ENCODE measurements at regions not wholly inside any gene's neighbourhood (a gene's known extent, or its start where the extent isn't known, plus 50 kb on each side); places are given as distances from the start of the nearest gene placed in this dataset.
A peak's percentile ranks its signal among the peaks of the same experiment; 100 is the strongest.

DNA sequence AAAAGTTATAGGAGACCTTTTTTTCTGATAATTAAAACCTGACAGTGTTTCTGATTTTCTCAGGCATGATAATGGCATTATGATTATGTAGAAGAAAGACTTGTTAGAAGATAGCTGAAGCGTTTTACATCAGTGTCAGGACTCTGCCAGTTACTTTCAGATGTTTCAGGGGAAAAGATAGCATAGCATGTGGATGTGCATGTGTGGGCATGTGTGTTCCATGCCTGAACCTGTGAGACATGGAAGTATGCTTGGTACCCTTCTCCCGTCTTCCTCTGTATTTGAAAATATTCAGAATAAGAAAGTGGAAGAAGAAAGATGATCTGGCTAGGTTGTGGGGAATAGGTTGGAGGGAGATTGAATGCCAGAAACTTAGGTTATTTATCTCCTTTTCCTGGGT lies 113.1 kb upstream of the PCAT7 start:
- DNase-seq (ENCODE audit: low read depth), result no peak
- H3K27ac Mint-ChIP-seq (ENCODE audit: unreplicated experiment), result no peak overlapping the region
- H3K4me2 ChIP-seq (ENCODE audit: low read length), result no peak overlapping the region

DNA sequence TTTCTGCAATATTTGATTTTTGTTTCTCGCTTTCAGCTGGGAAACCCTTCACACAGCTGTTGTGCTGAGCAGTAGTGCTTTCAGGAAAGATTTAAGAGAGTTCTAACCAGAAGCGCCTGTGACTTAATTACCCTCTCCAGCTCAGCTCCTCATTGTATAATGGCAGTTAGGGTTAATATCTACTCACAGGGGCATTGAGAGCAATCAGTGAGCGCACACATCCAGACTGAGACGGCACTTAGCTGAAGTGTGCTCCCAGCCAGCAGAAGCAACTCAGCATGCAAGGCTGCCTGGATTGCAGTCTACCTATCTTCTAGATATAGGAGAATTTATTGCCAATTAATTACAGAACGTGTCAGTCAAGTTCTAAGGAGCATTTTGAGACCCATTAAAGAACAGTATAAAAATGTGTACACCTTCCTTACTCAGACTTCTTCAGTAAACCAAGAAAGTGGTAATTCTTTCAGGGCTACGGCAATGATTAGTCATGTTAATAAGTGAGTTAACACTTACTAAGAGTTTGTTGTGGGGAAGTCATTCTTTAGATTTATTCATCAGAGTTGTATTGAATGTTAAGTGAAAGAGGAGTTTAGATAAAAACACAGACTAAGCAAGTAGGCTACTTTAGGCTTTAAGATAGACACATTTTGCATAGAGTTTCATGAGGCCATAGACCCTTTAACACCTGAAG lies 111.7 kb upstream of the PCAT7 start:
- H3K36me3 ChIP-seq (ENCODE audit: insufficient read depth, low read length), result peaks cover 5% of the 10 kb centered on the region
- H3K9ac ChIP-seq (ENCODE audit: low read length), result no peak overlapping the region
- Mint-ChIP-seq H3K27ac (ENCODE audit: unreplicated experiment) (peak overlapping the region; percentile 22), H3K4me1 (ENCODE audit: low read depth, unreplicated experiment) (peaks cover 28% of the 10 kb centered on the region), H3K36me3 (ENCODE audit: low read depth, unreplicated experiment) (peaks cover 14% of the 10 kb centered on the region), H3K27me3 (ENCODE audit: low read depth, unreplicated experiment) (no peaks in the 10 kb centered on the region), H3K4me3 (ENCODE audit: unreplicated experiment) (no peak overlapping the region), H3K9me3 (ENCODE audit: unreplicated experiment) (no peaks in the 10 kb centered on the region)
- no peak overlapping the region for H3K4me3 ChIP-seq (ENCODE audit: insufficient read depth, low read depth, low read length)
- no peak overlapping the region for H3K27ac ChIP-seq (ENCODE audit: low read depth, low read length)
- no peaks in the 10 kb centered on the region for H3K79me2 ChIP-seq (ENCODE audit: insufficient read depth, low read length)
- H3K4me1 ChIP-seq (ENCODE audit: insufficient read depth, low read length), result no peaks in the 10 kb centered on the region
- no peak overlapping the region for H3K4me2 ChIP-seq (ENCODE audit: low read length)
- no peaks in the 10 kb centered on the region for H3K27me3 ChIP-seq (ENCODE audit: insufficient read depth, low read length)
- H3K9me3 ChIP-seq (ENCODE audit: insufficient read depth, low read depth, low read length), result no peaks in the 10 kb centered on the region
- no peak for FAIRE-seq
- peaks cover 6% of the 10 kb centered on the region for H4K20me1 ChIP-seq (ENCODE audit: insufficient read depth, low read length)
- no peak for TF ChIP-seq EZH2 (IDR thresholded peaks at IDR 0.05; ENCODE audit: insufficient read depth, low read length)
- TF ChIP-seq, protein P1, sequence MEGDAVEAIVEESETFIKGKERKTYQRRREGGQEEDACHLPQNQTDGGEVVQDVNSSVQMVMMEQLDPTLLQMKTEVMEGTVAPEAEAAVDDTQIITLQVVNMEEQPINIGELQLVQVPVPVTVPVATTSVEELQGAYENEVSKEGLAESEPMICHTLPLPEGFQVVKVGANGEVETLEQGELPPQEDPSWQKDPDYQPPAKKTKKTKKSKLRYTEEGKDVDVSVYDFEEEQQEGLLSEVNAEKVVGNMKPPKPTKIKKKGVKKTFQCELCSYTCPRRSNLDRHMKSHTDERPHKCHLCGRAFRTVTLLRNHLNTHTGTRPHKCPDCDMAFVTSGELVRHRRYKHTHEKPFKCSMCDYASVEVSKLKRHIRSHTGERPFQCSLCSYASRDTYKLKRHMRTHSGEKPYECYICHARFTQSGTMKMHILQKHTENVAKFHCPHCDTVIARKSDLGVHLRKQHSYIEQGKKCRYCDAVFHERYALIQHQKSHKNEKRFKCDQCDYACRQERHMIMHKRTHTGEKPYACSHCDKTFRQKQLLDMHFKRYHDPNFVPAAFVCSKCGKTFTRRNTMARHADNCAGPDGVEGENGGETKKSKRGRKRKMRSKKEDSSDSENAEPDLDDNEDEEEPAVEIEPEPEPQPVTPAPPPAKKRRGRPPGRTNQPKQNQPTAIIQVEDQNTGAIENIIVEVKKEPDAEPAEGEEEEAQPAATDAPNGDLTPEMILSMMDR (IDR thresholded peaks at IDR 0.05; ENCODE audit: insufficient read depth, low read depth, low read length), result no peak
- no peak overlapping the region for H2AFZ ChIP-seq (ENCODE audit: low read depth, low read length)
- DNase-seq (ENCODE audit: low read depth), result no peak

More for the DNA sequence above, 113.1 kb upstream of the PCAT7 start:
- H3K36me3 ChIP-seq (ENCODE audit: insufficient read depth, low read length), result peaks cover 2% of the 10 kb centered on the region
- TF ChIP-seq EZH2 (IDR thresholded peaks at IDR 0.05; ENCODE audit: insufficient read depth, low read length), result no peak
- TF ChIP-seq, protein P1 (IDR thresholded peaks at IDR 0.05; ENCODE audit: insufficient read depth, low read depth, low read length), result no peak
- no peak for FAIRE-seq
- peaks cover 11% of the 10 kb centered on the region for H3K36me3 Mint-ChIP-seq (ENCODE audit: low read depth, unreplicated experiment)
- peaks cover 6% of the 10 kb centered on the region for H4K20me1 ChIP-seq (ENCODE audit: insufficient read depth, low read length)
- no peaks in the 10 kb centered on the region for H3K27me3 Mint-ChIP-seq (ENCODE audit: low read depth, unreplicated experiment)
- H3K9ac ChIP-seq (ENCODE audit: low read length), result no peak overlapping the region
- H3K9me3 ChIP-seq (ENCODE audit: insufficient read depth, low read depth, low read length), result no peaks in the 10 kb centered on the region
- H3K79me2 ChIP-seq (ENCODE audit: insufficient read depth, low read length), result no peaks in the 10 kb centered on the region
- no peaks in the 10 kb centered on the region for H3K27me3 ChIP-seq (ENCODE audit: insufficient read depth, low read length)
- H3K27ac ChIP-seq (ENCODE audit: low read depth, low read length), result no peak overlapping the region
- H3K4me1 ChIP-seq (ENCODE audit: insufficient read depth, low read length), result no peaks in the 10 kb centered on the region
- H3K4me1 Mint-ChIP-seq (ENCODE audit: low read depth, unreplicated experiment), result peaks cover 28% of the 10 kb centered on the region
- no peak overlapping the region for H3K4me3 Mint-ChIP-seq (ENCODE audit: unreplicated experiment)
- no peak overlapping the region for H2AFZ ChIP-seq (ENCODE audit: low read depth, low read length)
- H3K9me3 Mint-ChIP-seq (ENCODE audit: unreplicated experiment), result no peaks in the 10 kb centered on the region
- H3K4me3 ChIP-seq (ENCODE audit: insufficient read depth, low read depth, low read length), result no peak overlapping the region

DNA sequence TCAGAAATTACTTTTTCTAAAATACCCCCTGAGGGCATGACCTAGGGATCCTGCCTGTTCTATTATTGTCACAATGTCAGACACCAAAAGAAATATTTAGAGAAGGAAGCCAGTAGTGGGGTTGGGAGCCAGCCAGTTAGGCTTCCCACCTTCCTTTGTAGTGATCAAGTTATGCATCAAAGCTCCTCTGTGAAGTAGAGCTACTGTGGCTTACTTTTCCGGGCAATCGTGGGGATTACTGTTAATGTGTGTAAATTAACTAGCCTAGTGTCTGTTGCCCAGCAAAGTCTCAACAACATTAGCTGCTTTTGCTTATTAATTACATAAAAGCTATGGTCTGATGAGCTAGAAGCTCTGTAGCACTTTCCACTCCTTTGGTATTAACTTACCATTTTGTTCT lies 109.0 kb upstream of the PCAT7 start:
- Histone ChIP-seq H4K20me1 (ENCODE audit: insufficient read depth, low read length) (peaks cover 6% of the 10 kb centered on the region), H3K9ac (ENCODE audit: low read length) (no peak overlapping the region), H3K27ac (ENCODE audit: low read depth, low read length) (no peak overlapping the region), H3K9me3 (ENCODE audit: insufficient read depth, low read depth, low read length) (no peaks in the 10 kb centered on the region), H3K79me2 (ENCODE audit: insufficient read depth, low read length) (no peaks in the 10 kb centered on the region), H3K36me3 (ENCODE audit: insufficient read depth, low read length) (peaks cover 9% of the 10 kb centered on the region), H3K27me3 (ENCODE audit: insufficient read depth, low read length) (no peaks in the 10 kb centered on the region), H2AFZ (ENCODE audit: low read depth, low read length) (no peak overlapping the region), H3K4me1 (ENCODE audit: insufficient read depth, low read length) (no peaks in the 10 kb centered on the region), H3K4me2 (ENCODE audit: low read length) (no peak overlapping the region), H3K4me3 (ENCODE audit: insufficient read depth, low read depth, low read length) (no peak overlapping the region)
- DNase-seq (ENCODE audit: low read depth) (no peak), FAIRE-seq (no peak)
- no peaks in the 10 kb centered on the region for H3K27me3 Mint-ChIP-seq (ENCODE audit: low read depth, unreplicated experiment)
- peaks cover 28% of the 10 kb centered on the region for H3K4me1 Mint-ChIP-seq (ENCODE audit: low read depth, unreplicated experiment)
- H3K27ac Mint-ChIP-seq (ENCODE audit: unreplicated experiment), result no peak overlapping the region
- no peaks in the 10 kb centered on the region for H3K9me3 Mint-ChIP-seq (ENCODE audit: unreplicated experiment)
- no peak overlapping the region for H3K4me3 Mint-ChIP-seq (ENCODE audit: unreplicated experiment)
- peaks cover 14% of the 10 kb centered on the region for H3K36me3 Mint-ChIP-seq (ENCODE audit: low read depth, unreplicated experiment)
- TF ChIP-seq, protein P1 (IDR thresholded peaks at IDR 0.05; ENCODE audit: insufficient read depth, low read depth, low read length), result no peak
- no peak for TF ChIP-seq EZH2 (IDR thresholded peaks at IDR 0.05; ENCODE audit: insufficient read depth, low read length)

All from astrocyte (in vitro differentiated cells and primary cell).